Endodermal cell (in vitro differentiated cells): ENCODE measurements at regions not wholly inside any gene's neighbourhood (a gene's known extent, or its start where the extent isn't known, plus 50 kb on each side); places are given as distances from the start of the nearest gene placed in this dataset.

Experiments
- DNase-seq: peaks from one replicate; pipeline ENCODE4 v3.0.0-alpha.2; 2017
- H3K27ac ChIP-seq: 2 replicates; pipeline ENCODE4 v1.5.1; 2013; ENCODE audit warnings: mild to moderate bottlenecking, low read depth, low read length, moderate library complexity
- H3K27me3 ChIP-seq: 2 replicates; pipeline ENCODE4 v1.6.1; 2013; ENCODE audit warnings: mild to moderate bottlenecking, low read length, moderate library complexity; ENCODE audit not compliant: insufficient read depth, control insufficient read depth, poor library complexity, severe bottlenecking
- H3K36me3 ChIP-seq: 2 replicates; pipeline ENCODE4 v1.7.0; 2013; ENCODE audit warnings: mild to moderate bottlenecking, low read length, moderate library complexity; ENCODE audit not compliant: control insufficient read depth, insufficient read depth
- H3K4me1 ChIP-seq: one replicate; pipeline ENCODE4 v1.7.0; 2013; ENCODE audit warnings: low read length; ENCODE audit not compliant: control insufficient read depth, insufficient read depth
- H3K4me3 ChIP-seq: 2 replicates; pipeline ENCODE4 v1.5.1; 2013; ENCODE audit warnings: mild to moderate bottlenecking, low read length, moderate library complexity
- H3K9ac ChIP-seq: 2 replicates; pipeline ENCODE4 v1.6.1; 2013; ENCODE audit warnings: mild to moderate bottlenecking, low read length, moderate library complexity; ENCODE audit not compliant: poor library complexity, severe bottlenecking; ENCODE audit errors: extremely low read depth
- H3K9me3 ChIP-seq: 2 replicates; pipeline ENCODE4 v1.6.1; 2013; ENCODE audit warnings: mild to moderate bottlenecking, low read length, moderate library complexity; ENCODE audit not compliant: control insufficient read depth
- H3K27ac Mint-ChIP-seq: 2 replicates; pipeline ENCODE4 v1.8.0; 2020; ENCODE audit warnings: mixed read lengths
- H3K27me3 Mint-ChIP-seq: 2 replicates; pipeline ENCODE4 v1.8.0; 2021; ENCODE audit warnings: mild to moderate bottlenecking, mixed read lengths; ENCODE audit not compliant: insufficient read depth
- H3K36me3 Mint-ChIP-seq: 2 replicates; pipeline ENCODE4 v1.8.0; 2020; ENCODE audit warnings: low read depth, mixed read lengths
- H3K4me1 Mint-ChIP-seq: 2 replicates; pipeline ENCODE4 v1.8.0; 2020; ENCODE audit warnings: mixed read lengths
- H3K4me3 Mint-ChIP-seq: 2 replicates; pipeline ENCODE4 v1.8.0; 2020; ENCODE audit warnings: mild to moderate bottlenecking, moderate library complexity, mixed read lengths
- H3K9me3 Mint-ChIP-seq: 2 replicates; pipeline ENCODE4 v1.8.0; 2020; ENCODE audit warnings: mild to moderate bottlenecking, mixed read lengths
- WGBS, 2 experiments: methylation state at CpG; one replicate each; pipeline versions ENCODE4 v1.1.5 to v1.1.7; 2013; ENCODE audit warnings: missing lambda C conversion rate in 2 of 2, mixed read lengths in 1 of 2; ENCODE audit not compliant: insufficient coverage in 1 of 2, insufficient read length in 1 of 2; 5-methylcytosine and 5-hydroxymethylcytosine counted together
- TF ChIP-seq, protein P1 (sequence below): fragments of 200-600 bp; sonication (generic); conservative IDR thresholded peaks from 2 replicates; pipeline ENCODE4 v1.5.0; 2021; ENCODE audit warnings: antibody characterized with exemption, mild to moderate bottlenecking

GRCh38 chr3:157662171-157662570 lies 159.0 kb upstream of the VEPH1 start:
- Histone ChIP-seq H3K36me3 (no peaks in the 10 kb centered on the region), H3K4me3 (no peak overlapping the region), H3K9ac (no peak overlapping the region), H3K27ac (no peak overlapping the region), H3K4me1 (no peaks in the 10 kb centered on the region), H3K9me3 (no peaks in the 10 kb centered on the region), H3K27me3 (no peaks in the 10 kb centered on the region)
- H3K9me3 Mint-ChIP-seq = no peaks in the 10 kb centered on the region
- H3K27ac Mint-ChIP-seq = no peak overlapping the region
- no peaks in the 10 kb centered on the region for H3K27me3 Mint-ChIP-seq
- H3K4me3 Mint-ChIP-seq = no peak overlapping the region
- TF ChIP-seq, protein P1, sequence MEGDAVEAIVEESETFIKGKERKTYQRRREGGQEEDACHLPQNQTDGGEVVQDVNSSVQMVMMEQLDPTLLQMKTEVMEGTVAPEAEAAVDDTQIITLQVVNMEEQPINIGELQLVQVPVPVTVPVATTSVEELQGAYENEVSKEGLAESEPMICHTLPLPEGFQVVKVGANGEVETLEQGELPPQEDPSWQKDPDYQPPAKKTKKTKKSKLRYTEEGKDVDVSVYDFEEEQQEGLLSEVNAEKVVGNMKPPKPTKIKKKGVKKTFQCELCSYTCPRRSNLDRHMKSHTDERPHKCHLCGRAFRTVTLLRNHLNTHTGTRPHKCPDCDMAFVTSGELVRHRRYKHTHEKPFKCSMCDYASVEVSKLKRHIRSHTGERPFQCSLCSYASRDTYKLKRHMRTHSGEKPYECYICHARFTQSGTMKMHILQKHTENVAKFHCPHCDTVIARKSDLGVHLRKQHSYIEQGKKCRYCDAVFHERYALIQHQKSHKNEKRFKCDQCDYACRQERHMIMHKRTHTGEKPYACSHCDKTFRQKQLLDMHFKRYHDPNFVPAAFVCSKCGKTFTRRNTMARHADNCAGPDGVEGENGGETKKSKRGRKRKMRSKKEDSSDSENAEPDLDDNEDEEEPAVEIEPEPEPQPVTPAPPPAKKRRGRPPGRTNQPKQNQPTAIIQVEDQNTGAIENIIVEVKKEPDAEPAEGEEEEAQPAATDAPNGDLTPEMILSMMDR = no peak
- H3K4me1 Mint-ChIP-seq = no peaks in the 10 kb centered on the region
- no peak for DNase-seq
- no peaks in the 10 kb centered on the region for H3K36me3 Mint-ChIP-seq

DNA sequence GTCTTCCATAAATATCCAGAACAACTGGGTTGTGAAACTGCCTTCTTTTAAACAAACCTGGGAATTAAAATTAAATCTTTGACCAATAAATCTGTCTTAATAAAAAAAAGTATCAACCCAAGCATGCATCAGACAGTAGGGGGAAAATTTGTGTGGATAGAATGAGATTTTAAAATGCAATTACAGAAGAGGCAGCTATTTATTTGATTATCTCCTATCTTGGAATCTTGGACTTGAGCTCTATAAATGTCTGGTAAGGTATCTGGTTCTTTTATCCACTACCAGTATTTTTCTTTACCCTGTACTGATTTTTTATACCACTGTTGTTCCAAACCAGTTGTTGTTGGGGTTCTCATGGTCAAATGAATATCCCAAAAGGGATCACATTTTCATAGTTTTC lies 157.6 kb upstream of the VEPH1 start:
- no peak overlapping the region for H3K4me3 ChIP-seq
- H3K27me3 ChIP-seq = no peaks in the 10 kb centered on the region
- H3K9ac ChIP-seq = no peak overlapping the region
- Mint-ChIP-seq H3K9me3 (no peaks in the 10 kb centered on the region), H3K4me3 (no peak overlapping the region), H3K36me3 (no peaks in the 10 kb centered on the region), H3K27ac (no peak overlapping the region), H3K27me3 (peaks cover under 1% of the 10 kb centered on the region), H3K4me1 (no peaks in the 10 kb centered on the region)
- TF ChIP-seq, protein P1 = no peak
- no peaks in the 10 kb centered on the region for H3K9me3 ChIP-seq
- H3K36me3 ChIP-seq = no peaks in the 10 kb centered on the region
- H3K27ac ChIP-seq = no peak overlapping the region
- H3K4me1 ChIP-seq = no peaks in the 10 kb centered on the region
- no peak for DNase-seq

- Histone ChIP-seq H3K4me3 (no peak overlapping the region), H3K9ac (no peak overlapping the region), H3K9me3 (no peaks in the 10 kb centered on the region), H3K27me3 (peaks cover 8% of the 10 kb centered on the region), H3K27ac (no peak overlapping the region), H3K4me1 (no peaks in the 10 kb centered on the region), H3K36me3 (no peaks in the 10 kb centered on the region)
- TF ChIP-seq, protein P1 = no peak
- DNase-seq = no peak
- Mint-ChIP-seq H3K4me3 (no peak overlapping the region), H3K27me3 (peaks cover 3% of the 10 kb centered on the region), H3K27ac (no peak overlapping the region), H3K4me1 (no peaks in the 10 kb centered on the region), H3K9me3 (no peaks in the 10 kb centered on the region), H3K36me3 (no peaks in the 10 kb centered on the region)
- 95 to 100% methylated on average over 2 of the region's 2 CpGs for WGBS, 2 experiments
Observed at GRCh38 chr3:157652366-157652765, 149.2 kb upstream of the VEPH1 start.
